Fibroblast of peridontal ligament (primary cell): ENCODE measurements at regions not wholly inside any gene's neighbourhood (a gene's known extent, or its start where the extent isn't known, plus 50 kb on each side); places are given as distances from the start of the nearest gene placed in this dataset.
"Not testable (repeated sequence)": the region's sequence is repeated elsewhere in the genome, so short reads cannot be mapped to it uniquely, and the experiment has no call there.

ENCODE experiments used
- DNase-seq: peaks from one replicate; pipeline ENCODE4 v3.0.0-alpha.2; 2010; ENCODE audit errors: extremely low read depth

DNA sequence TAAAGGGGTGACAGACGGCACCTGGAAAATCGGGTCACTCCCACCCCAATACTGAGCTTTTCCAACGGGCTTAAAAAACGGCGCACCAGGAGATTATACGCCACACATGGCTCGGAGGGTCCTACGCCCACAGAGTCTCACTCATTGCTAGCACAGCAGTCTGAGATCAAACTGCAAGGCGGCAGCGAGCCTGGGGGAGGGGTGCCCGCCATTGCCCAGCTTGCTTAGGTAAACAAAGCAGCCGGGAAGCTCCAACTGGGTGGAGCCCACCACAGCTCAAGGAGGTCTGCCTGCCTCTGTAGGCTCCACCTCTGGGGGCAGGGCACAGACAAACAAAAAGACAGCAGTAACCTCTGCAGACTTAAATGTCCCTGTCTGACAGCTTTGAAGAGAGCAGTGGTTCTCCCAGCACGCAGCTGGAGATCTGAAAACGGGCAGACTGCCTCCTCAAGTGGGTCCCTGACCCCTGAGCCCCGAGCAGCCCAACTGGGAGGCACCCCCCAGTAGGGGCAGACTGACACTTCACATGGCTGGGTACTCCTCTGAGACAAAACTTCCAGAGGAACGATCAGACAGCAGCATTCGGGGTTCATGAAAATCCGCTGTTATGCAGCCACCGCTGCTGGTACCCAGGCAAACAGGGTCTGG lies 162.8 kb upstream of the GJE1 start:
- DNase-seq: not testable (repeated sequence)

DNA sequence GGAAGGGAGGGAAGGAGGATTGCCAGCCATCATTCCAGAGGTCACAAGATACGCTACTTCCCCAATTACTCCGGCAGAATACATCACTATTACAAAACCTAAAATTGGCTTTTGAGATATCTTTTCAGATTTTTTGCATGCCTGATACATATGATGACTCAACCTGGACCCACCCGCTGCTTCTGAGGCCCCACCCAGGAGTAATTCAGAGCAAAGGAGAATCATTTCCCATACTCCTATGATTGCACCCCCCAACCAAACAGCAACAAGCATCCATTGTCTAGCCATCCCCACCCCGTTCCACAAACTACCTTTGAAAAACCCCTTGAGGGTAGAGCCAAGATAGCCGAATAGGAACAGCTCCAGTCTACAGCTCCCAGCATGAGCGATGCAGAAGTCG lies 163.5 kb upstream of the GJE1 start:
- DNase-seq: peak; percentile 25

DNA sequence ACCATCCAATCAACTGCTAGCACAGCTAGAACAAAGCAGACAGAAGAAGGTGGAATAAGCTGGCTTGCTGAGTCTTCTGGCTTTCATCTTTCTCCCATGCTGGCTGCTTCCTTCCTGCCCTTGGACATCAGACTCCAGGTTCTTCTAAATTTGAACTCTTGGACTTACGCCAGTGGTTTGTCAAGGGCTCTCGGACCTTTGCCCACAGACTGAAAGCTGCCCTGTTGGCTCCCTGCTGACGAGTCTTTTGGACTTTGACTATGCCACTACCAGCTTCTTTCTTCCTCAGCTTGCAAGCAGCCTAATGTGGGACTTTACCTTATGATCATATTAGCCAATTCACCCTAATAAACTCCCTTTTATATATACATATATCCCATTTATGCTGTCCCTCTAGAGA lies 164.1 kb upstream of the GJE1 start:
- DNase-seq: no peak

DNA sequence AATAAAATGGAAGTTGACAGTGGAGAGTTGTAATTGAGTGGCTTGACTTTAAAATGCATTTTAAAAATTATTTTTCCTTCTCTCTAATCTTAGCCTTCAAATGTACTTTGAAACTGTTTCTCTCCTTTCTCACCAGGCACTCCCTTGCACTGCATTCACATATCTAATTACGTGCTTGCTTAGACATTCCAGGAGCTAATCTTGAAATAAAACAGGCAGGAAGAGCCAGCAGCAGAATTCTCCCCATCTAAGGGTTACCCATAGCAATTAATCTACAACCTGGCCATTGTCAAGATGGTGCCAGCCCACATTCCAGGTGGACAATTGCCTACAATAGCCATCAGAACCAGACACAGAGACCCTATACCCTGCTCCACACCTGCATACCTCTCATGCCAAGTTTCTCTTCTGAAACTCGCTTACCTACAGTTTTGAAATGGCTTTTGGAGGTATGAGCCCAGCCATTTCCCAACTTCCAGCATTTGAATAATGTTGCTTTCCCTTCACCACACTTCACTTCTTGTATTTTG lies 167.6 kb upstream of the GJE1 start:
- no peak for DNase-seq

DNA sequence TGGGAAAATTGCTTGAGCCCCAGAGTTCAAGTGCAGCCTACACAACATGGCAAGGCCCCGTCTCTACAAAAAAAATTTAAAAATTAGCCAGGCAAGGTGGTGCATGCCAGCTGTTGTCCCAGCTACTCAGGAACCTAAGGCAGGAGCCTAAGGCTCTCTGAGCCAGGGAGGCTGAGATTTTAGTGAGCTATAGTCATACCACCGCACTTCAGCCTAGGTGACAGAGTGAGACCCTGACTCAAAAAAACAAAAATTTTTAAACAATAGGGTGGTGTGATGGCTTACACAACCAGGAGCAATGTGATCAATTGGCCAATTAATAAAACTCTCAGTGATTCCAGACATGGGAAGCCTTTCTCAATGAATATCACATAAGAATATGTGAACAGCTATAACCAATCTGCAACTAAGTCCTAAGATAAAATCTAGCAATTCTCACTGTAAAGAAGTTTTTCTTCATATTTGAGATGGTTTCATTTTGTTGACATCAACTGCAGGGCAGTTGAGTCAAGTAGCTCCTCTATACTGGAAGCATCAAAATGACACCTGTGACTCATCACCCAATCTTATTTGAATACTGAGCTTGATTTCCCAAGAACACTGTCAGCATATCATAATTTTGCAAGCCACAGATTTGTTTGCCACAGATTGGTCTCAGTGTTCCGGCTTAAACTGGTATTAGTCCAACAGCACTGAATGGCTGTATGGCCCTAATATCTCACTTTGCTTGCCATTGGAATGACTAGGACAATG lies 169.0 kb upstream of the GJE1 start:
- peak; percentile 16 for DNase-seq

DNA sequence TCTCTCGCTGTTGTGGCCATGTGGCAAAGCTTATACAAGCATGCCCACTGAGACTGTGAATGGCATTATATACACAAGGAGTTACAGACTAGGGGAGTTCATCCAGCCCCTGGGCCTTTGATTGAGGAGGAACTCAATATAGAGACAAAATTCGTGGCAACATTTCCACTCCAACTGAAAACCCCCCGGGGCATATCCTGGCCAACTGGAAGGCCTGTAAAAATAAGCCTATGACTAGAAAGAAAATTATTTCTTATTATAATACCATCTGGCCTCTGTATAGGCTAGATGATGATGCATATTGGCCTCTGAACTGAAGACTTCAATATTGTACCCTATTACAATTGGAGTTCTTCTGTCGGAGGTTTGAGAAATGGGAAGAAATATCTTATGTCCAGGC lies 175.5 kb upstream of the GJE1 start:
- peak; percentile 12 for DNase-seq

DNA sequence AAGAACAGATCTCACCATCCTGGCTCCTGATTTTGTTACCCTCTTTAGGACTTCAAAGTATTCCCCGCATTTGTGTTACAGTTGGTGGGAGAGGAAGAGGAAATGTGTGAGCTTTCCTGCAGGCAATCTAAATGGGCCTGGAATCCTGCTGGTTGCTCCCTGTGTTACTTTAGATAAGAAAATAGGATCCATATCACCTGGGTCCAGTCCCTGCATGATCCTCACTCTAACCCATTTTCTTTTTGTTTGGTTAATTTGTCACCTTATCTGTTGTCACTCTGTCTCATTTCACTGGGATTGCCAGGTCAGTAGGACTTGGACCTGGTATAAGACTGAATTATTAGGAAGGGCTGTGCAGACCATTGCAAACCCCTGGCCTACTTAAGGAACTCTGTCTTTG lies 175.9 kb upstream of the GJE1 start:
- DNase-seq: no peak

DNA sequence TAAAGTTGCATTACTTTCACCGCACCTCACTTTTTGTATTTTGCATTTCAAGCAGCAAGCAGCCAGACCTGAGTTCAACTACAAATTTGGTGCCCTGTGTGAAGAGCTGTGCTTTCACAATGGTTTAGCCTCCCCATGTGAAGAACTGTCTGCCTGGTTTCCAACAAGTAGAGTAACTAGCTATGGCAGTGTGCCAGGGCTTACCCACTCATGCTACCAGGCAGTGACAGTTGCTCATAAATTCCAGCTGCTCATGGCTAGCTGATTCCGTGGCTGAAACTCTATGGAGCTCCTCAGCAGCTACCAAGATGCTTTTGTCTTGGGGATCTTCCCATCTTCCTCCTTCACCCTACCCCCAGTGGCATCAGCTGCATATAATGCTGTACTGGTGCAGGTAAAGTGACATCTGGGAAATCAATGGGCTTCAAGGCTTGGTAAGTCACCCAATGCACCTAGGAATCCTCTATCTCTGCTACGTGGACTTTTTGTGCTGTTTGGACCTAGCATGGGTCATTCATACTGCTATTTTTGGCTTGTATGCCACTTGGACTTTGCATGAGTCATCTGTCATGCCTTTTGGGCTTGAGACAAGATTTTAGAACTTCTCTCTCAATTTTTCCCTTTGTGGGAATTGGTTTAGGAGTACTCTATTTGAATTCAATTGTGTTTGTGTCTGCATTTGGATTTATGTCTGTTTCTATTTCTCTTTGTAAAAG lies 176.5 kb upstream of the GJE1 start:
- DNase-seq: peak; percentile 47

DNA sequence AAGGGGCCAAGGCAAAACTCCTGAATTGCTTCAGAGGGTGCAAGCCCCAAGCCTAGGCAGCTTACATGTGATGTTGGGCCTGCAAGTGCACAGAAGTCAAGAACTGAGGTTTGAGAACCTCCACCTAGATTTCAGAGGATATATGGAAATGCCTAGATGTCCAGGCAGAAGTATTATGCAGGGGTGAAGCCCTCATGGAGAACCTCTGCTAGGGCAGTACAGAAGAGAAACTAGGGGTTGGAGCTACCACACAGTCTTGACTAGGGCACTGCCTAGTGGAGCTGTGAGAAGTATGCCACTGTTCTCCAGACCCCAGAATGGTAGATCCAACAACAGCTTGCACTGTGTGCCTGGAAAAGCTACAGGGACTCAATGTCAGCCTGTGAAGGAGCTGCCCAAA lies 179.7 kb upstream of the GJE1 start:
- DNase-seq: no peak

DNA sequence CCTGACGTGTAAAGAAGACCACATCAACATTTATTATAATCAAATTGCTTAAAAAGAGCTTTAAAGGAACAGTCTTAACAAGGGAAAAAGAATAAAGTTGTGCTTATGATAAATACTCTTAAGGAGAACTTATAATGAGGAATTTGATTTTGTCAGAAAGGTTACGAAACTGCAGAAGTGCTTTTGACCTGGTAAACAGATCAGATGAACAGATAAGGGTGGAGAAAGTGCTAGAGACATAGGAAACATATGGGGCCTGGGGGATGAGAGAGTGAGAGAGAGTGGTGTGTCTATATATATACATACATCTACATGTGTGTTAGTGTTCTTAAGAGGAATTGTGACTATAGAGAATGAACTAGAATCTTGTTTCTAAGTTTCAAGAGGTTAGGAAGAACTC lies 186.2 kb upstream of the GJE1 start:
- DNase-seq: no peak

DNA sequence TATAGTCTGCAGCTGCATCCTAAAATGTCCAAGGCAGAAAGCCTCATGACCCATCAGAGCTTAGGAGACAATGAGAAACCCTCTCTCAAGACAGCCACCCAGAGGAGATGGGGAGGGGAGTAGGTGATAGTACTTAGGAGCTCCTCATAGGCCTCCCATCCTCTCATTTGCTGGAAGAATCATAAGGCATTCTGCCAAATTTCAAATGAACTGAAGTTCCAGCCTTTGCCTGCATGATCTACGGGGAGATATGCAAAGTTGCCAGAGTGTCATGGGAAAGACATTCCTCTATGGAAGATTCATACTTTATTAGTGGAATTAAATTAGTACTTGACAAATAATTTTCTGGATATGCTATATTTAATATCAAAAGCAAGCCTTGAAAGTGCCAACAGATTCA lies 194.1 kb upstream of the GJE1 start:
- DNase-seq: no peak

DNA sequence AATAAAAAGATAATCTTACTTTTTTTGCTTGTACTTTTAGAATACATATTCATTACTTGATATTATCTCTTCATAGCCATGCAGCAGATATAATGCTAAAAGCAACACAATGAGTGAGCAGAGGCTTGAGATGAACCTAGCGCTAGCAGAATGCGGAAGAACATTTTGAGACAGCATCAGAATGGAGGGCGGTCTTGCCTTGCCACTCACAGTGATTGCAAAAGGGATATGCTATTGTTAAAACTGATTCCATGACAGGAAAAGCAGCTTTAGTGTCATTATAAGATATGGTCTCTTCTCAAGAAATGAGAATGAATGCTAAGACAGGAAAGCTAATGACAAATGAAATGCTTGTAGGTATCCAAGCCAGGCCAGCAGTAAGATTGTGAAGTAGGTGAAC lies 200.0 kb upstream of the GJE1 start:
- no peak for DNase-seq

DNA sequence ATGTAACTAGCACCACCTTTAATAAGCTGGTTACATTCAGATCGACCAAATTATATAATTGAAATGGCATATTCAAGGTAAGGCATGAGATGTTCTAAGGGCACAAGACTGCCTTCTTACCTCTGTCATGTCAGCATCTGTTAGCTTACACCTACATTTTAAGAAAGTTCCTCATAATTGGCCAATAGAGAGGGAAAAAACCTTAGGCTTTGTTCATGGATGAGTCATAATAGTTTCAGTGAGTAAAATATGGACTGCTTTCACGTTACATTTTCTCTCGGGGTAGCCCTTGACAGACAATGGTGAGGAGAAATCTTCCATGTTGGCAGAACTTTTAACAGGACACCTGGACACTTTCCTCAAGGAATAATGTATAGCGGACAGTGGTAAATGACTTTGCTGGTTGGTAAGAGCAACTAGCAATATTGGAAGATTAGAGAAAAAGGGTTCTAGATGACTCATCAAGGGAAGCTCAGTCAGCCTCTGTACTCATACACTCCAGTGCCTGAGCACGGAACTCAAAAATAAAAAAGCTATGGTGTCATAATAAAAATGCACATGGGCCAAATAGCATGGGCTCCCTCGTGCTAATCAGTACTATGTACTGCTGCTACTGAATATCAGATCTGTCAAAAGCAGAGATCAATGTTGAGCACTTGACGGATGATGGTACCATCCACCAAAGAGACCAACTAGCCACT lies 206.4 kb upstream of the GJE1 start:
- not testable (repeated sequence) for DNase-seq

DNA sequence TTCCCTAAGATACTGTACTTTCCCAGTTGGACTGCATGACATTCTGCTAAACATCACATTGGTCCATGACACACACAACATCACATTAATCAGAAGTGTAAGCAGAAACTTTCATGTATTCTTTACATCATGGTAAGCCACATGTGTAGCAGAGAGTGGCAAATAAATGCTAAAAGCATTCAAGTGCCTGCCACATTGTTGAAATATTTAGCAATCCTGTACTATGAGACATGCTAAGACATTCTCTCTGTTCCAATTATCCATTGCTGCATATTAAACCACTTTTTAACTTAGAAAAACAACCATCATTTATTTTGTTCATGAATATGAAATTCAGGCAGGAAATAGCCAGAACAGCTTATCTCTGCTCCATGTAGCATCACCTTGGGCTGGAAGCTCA lies 207.7 kb upstream of the GJE1 start:
- DNase-seq: peak; percentile 36

DNA sequence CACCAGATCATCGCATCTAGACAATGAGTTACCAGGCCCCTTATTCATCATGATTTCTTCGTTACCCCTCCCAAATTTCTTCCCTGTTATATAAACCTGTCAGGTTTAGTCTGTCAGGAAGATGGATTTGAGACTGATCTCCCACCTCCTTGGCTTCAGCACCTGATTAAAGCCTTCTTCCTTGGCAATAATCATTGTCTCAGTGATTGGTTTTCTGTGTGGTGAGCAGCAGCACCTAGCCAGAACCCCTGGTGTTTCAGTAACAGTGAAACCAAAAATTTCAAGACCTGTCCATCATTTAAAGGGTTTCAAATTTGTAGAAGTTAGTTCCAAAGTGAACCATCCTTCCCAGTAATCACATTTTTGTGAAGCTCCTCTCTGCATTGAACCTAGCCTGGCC lies 209.8 kb upstream of the GJE1 start:
- no peak for DNase-seq

DNA sequence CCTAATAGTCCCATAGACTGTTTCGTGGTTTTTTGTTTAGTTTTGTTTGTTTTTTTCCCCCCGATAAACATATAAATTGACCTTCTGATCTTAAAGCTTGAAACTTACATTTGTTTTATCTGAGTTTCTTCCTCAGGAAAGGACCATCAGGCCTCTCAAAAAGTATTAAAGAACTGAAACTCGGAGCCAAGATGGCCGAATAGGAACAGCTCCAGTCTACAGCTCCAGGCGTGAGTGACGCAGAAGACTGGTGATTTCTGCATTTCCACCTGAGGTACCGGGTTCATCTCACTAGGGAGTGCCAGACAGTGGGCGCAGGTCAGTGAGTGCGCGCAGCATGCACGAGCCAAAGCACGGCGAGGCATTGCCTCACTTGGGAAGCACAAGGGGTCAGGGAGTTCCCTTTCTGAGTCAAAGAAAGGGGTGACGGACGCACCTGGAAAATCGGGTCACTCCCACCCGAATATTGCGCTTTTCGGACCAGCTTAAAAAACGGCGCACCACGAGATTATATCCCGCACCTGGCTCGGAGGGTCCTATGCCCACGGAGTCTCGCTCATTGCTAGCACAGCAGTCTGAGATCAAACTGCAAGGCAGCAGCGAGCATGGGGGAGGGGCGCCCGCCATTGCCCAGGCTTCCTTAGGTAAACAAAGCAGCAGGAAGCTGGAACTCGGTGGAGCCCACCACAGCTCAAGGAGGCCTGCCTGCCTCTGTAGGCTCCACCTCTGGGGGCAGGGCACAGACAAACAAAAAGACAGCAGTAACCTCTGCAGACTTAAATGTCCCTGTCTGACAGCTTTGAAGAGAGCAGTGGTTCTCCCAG lies 215.8 kb upstream of the GJE1 start:
- DNase-seq: not testable (repeated sequence)

DNA sequence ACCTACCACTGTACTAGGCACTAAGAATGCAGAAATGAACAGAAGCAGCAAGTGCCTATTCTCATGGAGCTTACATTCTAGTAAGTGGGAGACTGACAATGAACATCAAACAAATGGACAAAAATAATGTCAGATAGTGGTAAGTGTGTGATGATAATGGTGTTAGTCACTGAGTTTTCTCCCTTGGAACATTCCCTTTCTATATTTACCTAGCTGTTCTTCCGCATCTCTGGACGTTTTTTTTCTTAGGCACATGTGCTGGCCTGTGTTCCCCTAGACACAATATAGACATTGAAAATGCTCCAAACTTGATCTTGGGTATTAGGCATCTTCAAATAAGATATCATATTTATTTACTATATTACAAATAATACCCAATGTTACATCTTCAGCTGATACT lies 218.1 kb upstream of the GJE1 start:
- no peak for DNase-seq

DNA sequence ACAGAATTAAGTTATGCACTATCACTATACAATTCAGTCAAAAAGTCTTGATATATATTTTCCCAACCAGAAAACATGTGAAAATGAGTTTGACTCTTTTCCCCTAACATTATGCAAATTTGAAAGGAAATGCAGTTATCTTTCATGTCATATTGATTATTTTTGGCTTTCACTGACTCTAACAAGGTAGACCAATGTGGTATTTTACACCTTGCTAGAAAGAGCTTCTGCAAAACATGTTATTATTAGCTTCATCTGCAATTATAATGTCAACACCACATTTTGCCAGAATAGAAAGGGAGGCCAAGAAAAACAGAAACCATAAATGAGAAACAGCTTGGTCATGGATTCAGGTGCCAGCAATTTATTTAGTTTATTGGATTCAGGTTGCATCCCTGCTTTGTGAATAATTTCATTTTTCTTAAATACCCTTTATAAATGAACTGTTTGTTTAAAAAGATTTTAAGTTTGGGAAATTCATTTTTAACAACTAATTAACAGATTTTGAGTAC lies 226.1 kb upstream of the GJE1 start:
- no peak for DNase-seq

DNA sequence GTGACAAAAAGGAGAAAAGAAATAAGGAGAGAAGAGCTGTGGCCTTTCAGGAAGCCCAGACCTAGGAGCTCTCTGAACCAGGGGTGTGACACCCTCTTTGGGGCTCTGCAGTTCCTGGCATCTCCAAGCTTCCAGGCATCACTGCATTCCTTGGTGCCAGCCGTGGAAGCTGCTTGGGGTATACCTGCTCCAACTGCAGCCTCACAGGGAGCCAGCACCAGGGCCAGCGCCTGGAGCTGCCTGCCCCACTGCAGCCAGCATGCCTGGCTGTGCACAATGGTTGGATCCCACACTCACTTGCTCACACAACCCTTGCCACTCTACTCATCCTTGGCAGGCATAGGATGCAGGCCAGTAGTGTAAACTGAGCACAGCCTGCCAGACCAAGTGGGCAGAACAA lies 242.1 kb upstream of the GJE1 start:
- DNase-seq: no peak

DNA sequence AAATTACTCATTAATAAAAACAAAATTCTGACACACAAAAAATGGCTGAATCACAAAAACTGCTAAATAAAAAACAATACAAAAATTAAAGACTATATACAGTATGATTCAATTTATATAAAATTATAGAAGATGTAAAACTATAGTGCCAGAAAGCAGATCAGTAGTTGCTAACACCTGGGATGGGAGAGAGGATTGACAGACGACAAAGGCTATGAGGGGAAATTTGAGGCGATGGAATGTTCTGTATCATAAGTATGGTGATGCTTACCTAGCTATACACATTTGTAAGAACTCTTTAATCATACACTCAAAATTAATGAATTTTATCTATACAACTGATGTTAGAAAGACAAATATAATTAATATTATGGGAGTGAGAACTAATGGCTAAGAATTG lies 247.9 kb upstream of the GJE1 start:
- no peak for DNase-seq

DNA sequence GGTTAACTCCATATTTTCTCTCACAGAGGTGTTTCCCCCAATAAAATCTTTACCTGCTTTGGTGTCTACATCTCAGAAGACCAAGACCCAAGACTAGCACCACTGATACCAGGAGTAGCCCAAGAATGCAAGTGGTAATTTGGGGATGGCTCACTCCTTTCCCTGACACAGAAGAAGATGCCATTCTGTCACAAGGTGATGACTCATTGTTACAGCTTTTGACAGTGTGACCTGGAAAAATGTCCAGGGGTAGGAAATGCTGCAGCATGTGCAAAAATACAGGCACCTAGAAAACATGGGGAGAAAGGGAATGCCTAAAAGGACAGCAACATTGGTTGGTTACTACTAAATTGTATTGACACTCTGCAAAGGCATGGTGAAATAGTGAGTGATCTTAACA lies 254.0 kb upstream of the GJE1 start:
- DNase-seq: no peak
